ENCODE measurements at regions not wholly inside any gene's neighbourhood (a gene's known extent, or its start where the extent isn't known, plus 50 kb on each side); places are given as distances from the start of the nearest gene placed in this dataset.

GRCh38 chr4:143280861-143281260 is 55.8 kb upstream of the GAB1 start:
- no peak for TF ChIP-seq CTCF (IDR thresholded peaks at IDR 0.05)
- TF ChIP-seq POLR2A (IDR thresholded peaks at IDR 0.05): no peak

Measured in suprapubic skin (tissue), 3 donors.